ENCODE measurements at regions not wholly inside any gene's neighbourhood (a gene's known extent, or its start where the extent isn't known, plus 50 kb on each side); places are given as distances from the start of the nearest gene placed in this dataset.
A peak's percentile ranks its signal among the peaks of the same experiment; 100 is the strongest.

GRCh38 chr5:56511326-56511841 is 278.3 kb upstream of the ANKRD55 start:
- ATAC-seq (no peak), DNase-seq (no peak)
- intact Hi-C loops (cut with DNase I): no loop called here

GRCh38 chr5:56508249-56508648 is 275.1 kb upstream of the ANKRD55 start:
- ATAC-seq (no peak), DNase-seq (no peak)
- intact Hi-C loops (cut with DNase I): no loop called here

GRCh38 chr5:56507351-56507930 is 274.3 kb upstream of the ANKRD55 start:
- no peak for DNase-seq
- intact Hi-C loops (cut with DNase I): no loop called here
- ATAC-seq: no peak

GRCh38 chr5:56506211-56506965 is 273.3 kb upstream of the ANKRD55 start:
- ATAC-seq: no peak
- no peak for DNase-seq
- intact Hi-C loops (cut with DNase I): no loop called here

GRCh38 chr5:56503929-56504328 is 270.8 kb upstream of the ANKRD55 start:
- intact Hi-C loops (cut with DNase I): no loop called here
- ATAC-seq (no peak), DNase-seq (no peak)

- intact Hi-C loops (cut with DNase I): no loop called here
- no peak for DNase-seq
- peak; percentile 45 to 61 for ATAC-seq
Observed at GRCh38 chr5:56501781-56502557, 268.8 kb upstream of the ANKRD55 start.

- DNase-seq (no peak), ATAC-seq (no peak)
- intact Hi-C loops (cut with DNase I): no loop called here
Observed at GRCh38 chr5:56499901-56500300, 266.8 kb upstream of the ANKRD55 start.

GRCh38 chr5:56499491-56499890 is 266.4 kb upstream of the ANKRD55 start:
- no peak for DNase-seq
- intact Hi-C loops (cut with DNase I): no loop called here
- ATAC-seq: no peak

- intact Hi-C loops (cut with DNase I): no loop called here
- peak; percentile 38 for DNase-seq
- ATAC-seq: peak; percentile 64 to 68
Observed at GRCh38 chr5:56498759-56499395, 265.7 kb upstream of the ANKRD55 start.

- ATAC-seq (no peak), DNase-seq (no peak)
- intact Hi-C loops (cut with DNase I): no loop called here
Observed at GRCh38 chr5:56496581-56497063, 263.5 kb upstream of the ANKRD55 start.

- DNase-seq (no peak), ATAC-seq (peak; percentile 60 to 88)
- intact Hi-C loops (cut with DNase I): no loop called here
Observed at GRCh38 chr5:56494300-56494731, 261.2 kb upstream of the ANKRD55 start.

GRCh38 chr5:56493766-56494165 is 260.6 kb upstream of the ANKRD55 start:
- intact Hi-C loops (cut with DNase I): no loop called here
- ATAC-seq (no peak), DNase-seq (no peak)

- intact Hi-C loops (cut with DNase I): no loop called here
- DNase-seq: no peak
- ATAC-seq: peak in 1 of 2 donors; percentile 18
Observed at GRCh38 chr5:56493308-56493707, 260.2 kb upstream of the ANKRD55 start.

- intact Hi-C loops (cut with DNase I): no loop called here
- ATAC-seq: no peak
- DNase-seq: no peak
Observed at GRCh38 chr5:56492812-56493211, 259.7 kb upstream of the ANKRD55 start.

- intact Hi-C loops (cut with DNase I): no loop called here
- ATAC-seq (peak; percentile 12 to 56), DNase-seq (no peak)
Observed at GRCh38 chr5:56490971-56491468, 257.9 kb upstream of the ANKRD55 start.

- intact Hi-C loops (cut with DNase I): no loop called here
- DNase-seq (no peak), ATAC-seq (no peak)
Observed at GRCh38 chr5:56489272-56489671, 256.1 kb upstream of the ANKRD55 start.

- DNase-seq: no peak
- no peak for ATAC-seq
- intact Hi-C loops (cut with DNase I): no loop called here
Observed at GRCh38 chr5:56487528-56488115, 254.5 kb upstream of the ANKRD55 start.

- no peak for ATAC-seq
- intact Hi-C loops (cut with DNase I): no loop called here
- no peak for DNase-seq
Observed at GRCh38 chr5:56482363-56482762, 249.2 kb upstream of the ANKRD55 start.
